Activated CD8-positive, alpha-beta memory T cell treated with anti-CD3 and anti-CD28 coated beads for 1 hour (primary cell): ENCODE measurements at regions not wholly inside any gene's neighbourhood (a gene's known extent, or its start where the extent isn't known, plus 50 kb on each side); places are given as distances from the start of the nearest gene placed in this dataset.

ENCODE experiments used
- DNase-seq, 2 donors: peaks; one replicate each; pipeline ENCODE4 v3.0.0-alpha.2; 2020; ENCODE audit warnings: low read depth in 1 of 2; ENCODE audit errors: extremely low read depth in 1 of 2

DNA sequence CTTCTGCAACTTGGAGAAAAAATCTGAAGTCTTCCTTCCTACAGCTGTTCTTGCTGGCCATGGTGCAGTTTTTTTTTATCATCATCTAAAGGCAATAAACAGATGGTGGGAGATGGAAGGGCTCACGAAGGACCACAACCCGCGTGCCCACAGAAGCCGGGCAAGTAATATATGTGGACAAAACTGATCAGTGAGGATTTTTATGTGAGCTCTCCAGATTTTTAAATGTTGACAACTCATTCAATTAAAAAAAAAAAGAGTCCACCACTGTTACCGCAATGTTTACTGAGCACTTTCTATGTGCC is 55.9 kb upstream of the CREB1 start:
- no peak for DNase-seq

DNA sequence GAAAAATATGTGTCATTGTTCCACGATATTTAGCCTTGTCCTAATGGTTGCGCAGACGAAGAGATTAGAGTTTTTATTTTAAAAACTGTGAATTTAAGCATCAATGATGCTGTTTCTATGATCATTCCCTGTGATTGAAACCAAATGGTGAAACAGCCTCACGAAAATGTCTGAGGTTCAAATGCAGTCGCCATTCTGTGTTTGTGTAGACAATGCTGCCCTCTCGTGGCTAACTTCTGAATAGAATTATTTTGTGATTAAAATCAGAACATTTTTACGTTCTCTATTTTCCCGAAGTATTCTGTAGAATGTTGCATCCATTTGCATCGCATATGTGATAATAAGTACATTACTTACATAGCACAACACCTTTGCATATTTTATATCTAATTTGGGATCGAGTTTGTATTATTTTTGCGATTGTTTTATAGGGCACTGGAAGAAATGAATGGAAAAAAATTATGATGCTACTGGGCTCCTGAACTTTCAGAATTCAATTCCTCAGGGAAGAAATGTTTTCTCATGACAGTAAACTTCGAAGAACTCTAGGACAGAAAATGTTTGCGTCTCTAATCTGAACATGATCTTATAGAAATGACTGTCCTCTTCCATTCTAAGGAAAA is 54.8 kb upstream of the CREB1 start:
- DNase-seq: peak in 1 of 2 donors; percentile 22

DNA sequence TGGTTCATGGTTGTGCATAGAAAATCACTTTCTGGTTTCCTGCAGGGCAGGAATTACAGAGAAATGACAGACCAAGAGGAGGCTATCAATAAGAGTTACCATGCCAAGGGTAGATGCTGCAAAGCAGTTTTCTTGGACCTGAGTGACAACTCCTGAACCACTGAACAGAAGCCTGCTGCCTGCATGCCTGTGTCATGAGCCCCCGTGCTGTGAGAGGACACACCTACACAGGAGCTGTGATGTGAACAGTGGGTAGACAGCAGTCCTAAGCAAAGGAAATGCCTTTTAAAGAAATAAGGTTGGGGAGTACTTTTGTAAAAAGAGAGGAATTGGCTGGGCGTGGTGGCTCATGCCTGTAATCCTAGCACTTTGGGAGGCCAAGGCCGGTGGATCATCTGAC is 54.2 kb upstream of the CREB1 start:
- no peak for DNase-seq

DNA sequence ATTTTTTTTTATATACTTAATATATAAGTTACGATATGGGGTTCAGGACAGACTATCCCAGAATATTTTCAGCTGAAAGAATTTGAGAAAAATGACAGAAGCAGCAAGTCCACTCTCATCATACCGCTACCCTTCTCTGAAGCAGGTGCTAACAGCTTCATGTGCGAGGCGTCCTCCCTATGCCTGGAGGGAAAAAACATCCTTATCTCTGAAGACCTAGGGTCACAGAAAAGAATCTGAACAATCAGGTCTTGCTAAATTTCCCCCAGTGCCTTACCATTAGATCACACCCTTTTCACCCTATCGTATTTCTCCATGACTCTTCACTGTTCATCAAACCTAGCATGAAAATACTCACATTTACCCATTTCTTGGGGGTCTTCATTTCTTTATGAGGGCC is 51.9 kb upstream of the CREB1 start:
- no peak for DNase-seq

DNA sequence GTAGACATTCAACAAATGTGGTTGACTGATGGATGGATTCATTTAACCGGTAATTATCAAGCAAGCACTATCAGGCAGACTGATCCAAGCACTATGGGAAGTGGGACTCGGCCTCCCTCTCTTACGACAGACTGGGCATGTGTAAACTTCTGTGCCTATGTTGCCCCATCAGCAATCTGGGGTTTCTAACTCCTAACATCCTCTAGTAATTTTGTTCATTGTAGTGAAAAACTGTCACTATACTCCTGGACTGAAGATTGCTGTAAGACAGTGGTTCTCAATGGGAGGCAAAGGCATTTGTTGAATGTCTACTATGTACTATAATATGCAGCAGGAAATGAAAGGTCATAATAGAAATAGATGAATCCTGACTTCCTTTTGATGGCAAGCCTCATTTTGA is 51.2 kb upstream of the CREB1 start:
- DNase-seq: no peak

DNA sequence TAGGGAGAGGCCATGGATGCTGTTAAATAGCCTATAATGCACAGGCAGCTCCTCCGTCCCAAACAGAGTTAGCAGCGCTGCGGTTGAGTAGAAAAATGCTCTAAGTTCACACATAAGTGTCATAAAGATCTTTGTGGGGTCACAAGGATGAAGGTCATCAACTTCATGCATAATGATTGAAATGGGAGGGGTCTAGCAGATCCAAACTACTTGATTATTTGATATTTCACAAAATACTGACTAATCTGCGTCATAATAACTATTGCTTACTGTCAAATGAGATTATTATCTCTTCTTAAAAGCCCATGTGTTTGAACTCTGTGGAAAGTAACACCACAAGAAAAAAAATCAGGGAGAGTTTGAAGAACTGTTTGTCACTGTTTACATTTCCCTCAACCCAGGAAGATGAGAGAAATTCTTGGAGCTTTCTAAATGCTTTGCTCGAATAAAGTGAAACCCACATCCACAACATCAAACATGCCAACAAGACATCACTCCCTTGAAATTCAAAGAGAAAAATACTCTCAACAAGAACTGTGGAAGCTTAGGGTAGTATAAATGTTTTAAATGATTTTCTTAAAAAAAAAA is 50.5 kb upstream of the CREB1 start:
- no peak for DNase-seq
